Panc1 (cell line): ENCODE measurements at regions not wholly inside any gene's neighbourhood (a gene's known extent, or its start where the extent isn't known, plus 50 kb on each side); places are given as distances from the start of the nearest gene placed in this dataset.

Experiments
- ATAC-seq: fragments of 200-7000 bp; cut with Tn5 transposase; 2 replicates; pipeline ENCODE4 v1.9.1; 2020; ENCODE audit warnings: mild to moderate bottlenecking, moderate library complexity
- BruUV-seq: library from RNA; stranded (reverse); fragments of 400-500 nt; replicated peaks from 2 replicates; lab custom pipeline; 2021; lab: Mats Ljungman, UMichigan
- CTCF ChIA-PET: fragments of 300-600 bp; sonication (Branson Sonifier 250); formaldehyde crosslinking; loops from one replicate; lab custom pipeline; 2022; ENCODE audit warnings: antibody characterized with exemption; lab: Charles Lee
- POLR2A ChIA-PET: fragments of 300-600 bp; sonication (Branson Sonifier 250); formaldehyde crosslinking; loops from one replicate; lab custom pipeline; 2022; ENCODE audit warnings: antibody characterized with exemption; lab: Charles Lee
- DNase-seq: peaks from one replicate; pipeline ENCODE4 v3.0.0-alpha.2; 2010; ENCODE audit warnings: low read depth, low spot score
- H3K27ac ChIP-seq: 2 replicates; pipeline ENCODE4 v1.5.1; 2011; ENCODE audit warnings: mild to moderate bottlenecking, low read length, inconsistent platforms
- H3K27me3 ChIP-seq: fragments of 200-500 bp; sonication (Bioruptor generic); 2 replicates; pipeline ENCODE4 v1.6.0; 2014; ENCODE audit warnings: low read length, inconsistent platforms; ENCODE audit not compliant: control insufficient read depth, insufficient read depth
- H3K36me3 ChIP-seq: fragments of 200-500 bp; sonication (Bioruptor generic); 2 replicates; pipeline ENCODE4 v1.5.1; 2014; ENCODE audit warnings: inconsistent platforms, mild to moderate bottlenecking, low read length, moderate library complexity; ENCODE audit not compliant: control insufficient read depth, insufficient read depth
- H3K4me1 ChIP-seq: 2 replicates; pipeline ENCODE4 v1.5.1; 2011; ENCODE audit warnings: inconsistent platforms, mild to moderate bottlenecking, low read length, moderate library complexity; ENCODE audit not compliant: control insufficient read depth, insufficient read depth
- H3K4me3 ChIP-seq, 2 experiments: 2 replicates each; pipeline ENCODE4 v1.5.1; 2011 to 2012; ENCODE audit warnings: low read depth in 2 of 2, low read length in 2 of 2, mild to moderate bottlenecking in 2 of 2, inconsistent platforms in 1 of 2, moderate library complexity in 1 of 2
- H3K9me3 ChIP-seq: fragments of 200-500 bp; sonication (Bioruptor generic); 2 replicates; pipeline ENCODE4 v1.5.1; 2014; ENCODE audit warnings: low read depth, mild to moderate bottlenecking, inconsistent platforms, low read length, moderate library complexity; ENCODE audit not compliant: control insufficient read depth, insufficient read depth
- CTCF ChIP-seq: fragments of 450-650 bp; IDR thresholded peaks from 2 replicates; pipeline ENCODE4 v1.5.1; 2017; ENCODE audit warnings: mild to moderate bottlenecking
- POLR2AphosphoS5 ChIP-seq: IDR thresholded peaks from 2 replicates; pipeline ENCODE4 v1.6.1; 2012; ENCODE audit warnings: mild to moderate bottlenecking, low read depth, low read length, moderate library complexity
- REST ChIP-seq, 2 experiments: IDR thresholded peaks; 2 replicates each; pipeline ENCODE4 v1.6.1; 2011 to 2012; ENCODE audit warnings: low read depth in 2 of 2, control low read depth in 1 of 2, low read length in 1 of 2, mild to moderate bottlenecking in 1 of 2, moderate library complexity in 1 of 2; ENCODE audit not compliant: insufficient read depth in 1 of 2
- SIN3A ChIP-seq: IDR thresholded peaks from 2 replicates; pipeline ENCODE4 v1.6.1; 2012; ENCODE audit warnings: low read depth, mild to moderate bottlenecking, low read length, moderate library complexity, borderline replicate concordance; ENCODE audit not compliant: insufficient read depth
- TCF7L2 ChIP-seq: IDR thresholded peaks from 2 replicates; pipeline ENCODE4 v1.6.1; 2011; ENCODE audit warnings: mild to moderate bottlenecking, low read depth, low read length, inconsistent platforms
- in situ Hi-C: cut with HindIII; loops from 2 replicates; pipeline ENCODE4 v1.10.0; 2016; ENCODE audit warnings: low sequenced_read_pairs, low pct_unique_long_range_greater_than_20kb
- intact Hi-C: fragments of 100-400 bp; cut with micrococcal nuclease; formaldehyde crosslinking; loops from one replicate; pipeline ENCODE4 v1.10.0; 2022; ENCODE audit not compliant: unreplicated experiment

- no peak overlapping the region for H3K4me3 ChIP-seq
- BruUV-seq: no TSS peak
- no peak for DNase-seq
- no peaks in the 10 kb centered on the region for H3K9me3 ChIP-seq
- intact Hi-C loops (no loop called here), in situ Hi-C loops (no loop called here)
- ChIA-PET POLR2A (no interaction called here), CTCF (no interaction called here)
- TF ChIP-seq REST (IDR thresholded peaks at IDR 0.05; ENCODE audit: insufficient read depth in 1 of 2, low read depth in 2 of 2, low read length in 1 of 2): no peak
- no peak for TF ChIP-seq POLR2AphosphoS5
- no peak for TF ChIP-seq TCF7L2
- no peak for TF ChIP-seq CTCF
- no peak for TF ChIP-seq SIN3A
- no peaks in the 10 kb centered on the region for H3K36me3 ChIP-seq
- no peaks in the 10 kb centered on the region for H3K4me1 ChIP-seq
- no peaks in the 10 kb centered on the region for H3K27me3 ChIP-seq
- ATAC-seq: no peak
- no peak overlapping the region for H3K27ac ChIP-seq
These were observed 171.5 kb downstream of the EVA1A start for GRCh38 chr2:75389271-75389670.

- CTCF ChIA-PET: no interaction called here
- no TSS peak for BruUV-seq
- in situ Hi-C loops: no loop called here
- intact Hi-C loops: no loop called here
- no peak for TF ChIP-seq REST (IDR thresholded peaks at IDR 0.05; ENCODE audit: insufficient read depth in 1 of 2, low read depth in 2 of 2, low read length in 1 of 2)
- no peak for TF ChIP-seq CTCF
- no peak for TF ChIP-seq TCF7L2
- TF ChIP-seq POLR2AphosphoS5: no peak
- DNase-seq: no peak
- no peak for ATAC-seq
- H3K4me1 ChIP-seq: no peaks in the 10 kb centered on the region
- no peak overlapping the region for H3K27ac ChIP-seq
- POLR2A ChIA-PET: no interaction called here
- no peak overlapping the region for H3K4me3 ChIP-seq
- H3K9me3 ChIP-seq: no peaks in the 10 kb centered on the region
- no peaks in the 10 kb centered on the region for H3K36me3 ChIP-seq
- H3K27me3 ChIP-seq: no peaks in the 10 kb centered on the region
These were observed 179.7 kb downstream of the EVA1A start for GRCh38 chr2:75381032-75381431.
